ENCODE measurements at regions not wholly inside any gene's neighbourhood (a gene's known extent, or its start where the extent isn't known, plus 50 kb on each side); places are given as distances from the start of the nearest gene placed in this dataset.

DNA sequence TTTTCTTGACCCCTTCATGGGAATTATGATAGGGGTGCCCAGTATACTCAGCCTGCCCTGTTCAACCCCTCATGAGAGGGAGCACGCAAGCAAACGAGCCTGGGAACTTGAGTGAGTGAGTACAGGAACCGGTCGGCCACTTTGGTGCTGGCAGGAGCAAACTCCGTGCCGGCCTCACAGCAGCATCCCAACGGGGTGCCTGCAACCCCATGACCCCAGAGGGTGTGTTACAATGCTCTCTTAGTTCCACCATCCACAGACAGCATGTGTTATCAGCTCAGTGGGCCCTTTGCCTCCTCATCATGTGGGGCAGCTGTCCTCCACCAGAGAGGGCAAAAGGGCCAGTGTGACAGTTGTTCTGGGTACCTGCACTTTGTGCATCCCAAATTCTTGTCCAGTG, 289.8 kb downstream of the FRK start:
- H3K4me3 ChIP-seq (ENCODE audit: low read depth, low read length): no peak overlapping the region
- TF ChIP-seq, protein P1, sequence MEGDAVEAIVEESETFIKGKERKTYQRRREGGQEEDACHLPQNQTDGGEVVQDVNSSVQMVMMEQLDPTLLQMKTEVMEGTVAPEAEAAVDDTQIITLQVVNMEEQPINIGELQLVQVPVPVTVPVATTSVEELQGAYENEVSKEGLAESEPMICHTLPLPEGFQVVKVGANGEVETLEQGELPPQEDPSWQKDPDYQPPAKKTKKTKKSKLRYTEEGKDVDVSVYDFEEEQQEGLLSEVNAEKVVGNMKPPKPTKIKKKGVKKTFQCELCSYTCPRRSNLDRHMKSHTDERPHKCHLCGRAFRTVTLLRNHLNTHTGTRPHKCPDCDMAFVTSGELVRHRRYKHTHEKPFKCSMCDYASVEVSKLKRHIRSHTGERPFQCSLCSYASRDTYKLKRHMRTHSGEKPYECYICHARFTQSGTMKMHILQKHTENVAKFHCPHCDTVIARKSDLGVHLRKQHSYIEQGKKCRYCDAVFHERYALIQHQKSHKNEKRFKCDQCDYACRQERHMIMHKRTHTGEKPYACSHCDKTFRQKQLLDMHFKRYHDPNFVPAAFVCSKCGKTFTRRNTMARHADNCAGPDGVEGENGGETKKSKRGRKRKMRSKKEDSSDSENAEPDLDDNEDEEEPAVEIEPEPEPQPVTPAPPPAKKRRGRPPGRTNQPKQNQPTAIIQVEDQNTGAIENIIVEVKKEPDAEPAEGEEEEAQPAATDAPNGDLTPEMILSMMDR (IDR thresholded peaks at IDR 0.05; ENCODE audit: low read depth, low read length): no peak

DNA sequence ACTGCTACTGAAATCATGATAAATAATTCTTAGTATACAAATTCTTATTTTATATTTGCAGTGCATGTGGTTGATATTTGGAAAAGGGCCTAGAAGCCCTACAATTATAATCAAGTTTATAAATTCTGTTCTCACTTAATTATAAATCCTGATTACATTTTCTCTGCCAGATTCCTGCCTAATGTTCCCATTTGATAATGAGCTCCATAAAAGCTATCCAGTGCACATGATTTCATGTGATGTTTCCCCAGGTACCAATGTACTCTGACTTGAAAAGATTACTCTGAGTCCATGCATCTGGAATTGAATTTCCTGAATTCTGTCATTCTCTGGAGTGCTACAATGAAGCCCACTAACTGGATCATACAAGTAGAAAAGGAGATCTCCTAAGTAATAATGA, 292.2 kb downstream of the FRK start:
- TF ChIP-seq, protein P1 (IDR thresholded peaks at IDR 0.05; ENCODE audit: low read depth, low read length): no peak
- H3K4me3 ChIP-seq (ENCODE audit: low read depth, low read length): no peak overlapping the region

DNA sequence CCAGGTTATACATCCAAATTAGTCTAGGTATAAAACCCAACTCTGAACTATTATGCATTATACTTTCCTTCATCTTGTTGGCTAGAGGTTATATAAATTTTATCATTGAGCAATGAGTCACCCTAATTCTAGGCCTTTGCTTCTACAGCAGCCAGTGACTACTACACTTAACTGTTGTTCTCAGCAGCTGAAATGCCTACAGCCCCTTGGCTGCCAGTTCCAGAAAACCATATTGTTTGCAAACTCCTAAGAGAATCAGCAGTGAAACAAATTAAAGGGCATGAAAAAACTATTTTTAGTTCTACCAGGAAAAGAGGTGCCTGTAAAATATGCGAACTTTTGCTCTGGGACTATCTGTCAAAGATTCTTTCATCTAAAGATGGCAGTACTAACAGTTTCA, 292.8 kb downstream of the FRK start:
- TF ChIP-seq, protein P1 (IDR thresholded peaks at IDR 0.05; ENCODE audit: low read depth, low read length): no peak
- no peak overlapping the region for H3K4me3 ChIP-seq (ENCODE audit: low read depth, low read length)

DNA sequence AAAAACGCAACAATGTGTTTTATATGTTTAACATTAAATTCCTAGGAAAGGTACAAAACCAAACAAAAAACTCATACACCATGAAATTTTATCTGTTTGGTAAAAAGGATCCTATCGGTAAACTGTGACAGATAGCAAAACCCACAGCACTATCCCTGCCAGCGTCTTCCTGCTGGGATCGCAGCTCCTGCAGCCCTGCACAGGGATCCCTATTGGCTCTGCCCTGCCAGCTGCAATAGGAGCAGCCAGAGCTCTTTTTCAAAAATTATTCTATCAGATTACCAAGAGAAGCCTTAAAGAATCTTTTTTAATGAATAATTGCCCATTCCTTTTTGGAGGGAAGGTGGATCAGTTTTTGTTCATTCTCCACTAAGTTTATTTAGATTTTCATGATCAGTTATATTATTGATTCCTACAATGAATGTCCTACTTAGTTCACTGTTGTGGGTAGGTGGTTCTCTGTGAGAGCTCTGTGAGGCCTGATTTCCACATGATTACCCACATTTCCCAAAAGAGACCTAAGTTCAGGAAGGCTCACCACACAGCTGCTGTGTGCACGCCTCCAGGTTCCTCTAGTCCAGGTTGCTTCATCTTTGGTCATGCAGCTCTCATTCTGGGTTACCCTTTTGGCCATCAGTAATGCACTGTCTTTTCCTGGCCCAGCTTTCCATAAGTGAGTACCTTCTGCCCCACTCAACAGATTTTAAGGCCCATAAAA, 293.8 kb downstream of the FRK start:
- H3K4me3 ChIP-seq (ENCODE audit: low read depth, low read length): no peak overlapping the region
- TF ChIP-seq, protein P1 (IDR thresholded peaks at IDR 0.05; ENCODE audit: low read depth, low read length): no peak

DNA sequence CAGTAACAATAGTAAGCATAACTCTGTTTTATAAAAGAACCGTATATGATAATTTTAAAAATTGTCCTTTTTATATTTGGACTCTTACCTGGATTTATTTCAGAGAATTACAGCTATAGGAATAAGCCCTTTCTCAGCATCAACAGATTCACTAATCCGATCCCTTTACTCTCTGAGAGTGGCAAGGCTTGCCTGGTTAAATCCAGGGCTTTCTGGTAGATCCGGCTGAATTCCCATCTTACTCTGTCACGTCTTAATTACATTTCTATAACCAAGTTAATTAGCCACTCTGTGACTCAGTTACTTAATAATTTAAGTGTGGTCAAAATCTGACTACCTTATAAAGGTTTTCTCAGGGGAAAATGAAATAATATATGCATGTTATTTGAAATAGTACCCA, 294.7 kb downstream of the FRK start:
- no peak overlapping the region for H3K4me3 ChIP-seq (ENCODE audit: low read depth, low read length)
- TF ChIP-seq, protein P1 (IDR thresholded peaks at IDR 0.05; ENCODE audit: low read depth, low read length): no peak

DNA sequence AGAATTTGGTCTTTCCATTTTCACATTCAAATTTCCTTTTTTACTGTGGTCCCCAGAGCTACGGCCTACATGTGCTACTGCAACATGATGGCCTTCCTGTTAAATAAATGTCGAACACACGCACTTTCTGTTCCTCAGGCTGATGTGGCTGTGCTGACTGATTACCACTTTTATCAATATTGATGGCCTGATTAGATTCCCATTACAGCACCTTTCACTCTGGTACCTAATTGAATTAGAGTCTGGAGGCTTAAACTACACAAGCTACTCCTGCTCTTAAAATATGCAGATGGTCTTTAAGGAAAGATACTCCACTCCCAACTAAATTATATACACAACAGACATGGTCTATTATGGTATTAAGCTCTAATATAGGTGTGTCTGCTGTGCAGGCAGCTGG, 301.6 kb downstream of the FRK start:
- TF ChIP-seq, protein P1 (IDR thresholded peaks at IDR 0.05; ENCODE audit: low read depth, low read length): no peak
- no peak overlapping the region for H3K4me3 ChIP-seq (ENCODE audit: low read depth, low read length)

DNA sequence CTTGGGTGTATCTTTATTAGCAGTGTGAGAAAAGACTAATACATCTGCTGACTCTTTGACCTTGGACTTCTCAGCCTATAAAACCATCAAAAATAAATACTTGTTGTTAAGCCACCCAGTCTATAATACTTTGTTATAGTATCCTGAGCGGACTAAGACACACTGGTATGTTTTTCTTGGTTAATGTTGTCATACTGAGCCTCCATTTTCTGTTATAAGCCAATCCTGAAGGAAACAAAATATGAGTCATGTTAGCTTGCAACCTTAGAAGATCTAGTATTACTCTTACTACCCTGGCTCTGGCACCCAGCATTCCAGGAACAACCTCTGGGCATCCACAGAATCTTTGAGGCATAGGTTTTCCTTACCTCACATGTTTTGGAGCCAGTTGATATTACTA, 307.2 kb downstream of the FRK start:
- no peak overlapping the region for H3K4me3 ChIP-seq (ENCODE audit: low read depth, low read length)
- TF ChIP-seq, protein P1 (IDR thresholded peaks at IDR 0.05; ENCODE audit: low read depth, low read length): no peak

All from WI38 (cell line).